SK-N-SH (cell line): ENCODE measurements at regions not wholly inside any gene's neighbourhood (a gene's known extent, or its start where the extent isn't known, plus 50 kb on each side); places are given as distances from the start of the nearest gene placed in this dataset.

Source experiments
- CTCF ChIA-PET: fragments of 300-600, 350-600 bp; formaldehyde crosslinking; extraction: SDS; loops from one replicate; lab custom pipeline; 2021; lab: Yijun Ruan, JAX
- POLR2A ChIA-PET: fragments of 350-600 bp; sonication (Branson Sonifier 250); formaldehyde crosslinking; extraction: SDS; loops from one replicate; lab custom pipeline; 2020; ENCODE audit warnings: antibody characterized with exemption, inconsistent platforms; lab: Yijun Ruan, JAX
- DNase-seq: peaks from one replicate; pipeline ENCODE4 v3.0.0; 2012
- H2AFZ ChIP-seq: fragments of 200-600 bp; sonication (generic); 2 replicates; pipeline ENCODE4 v1.8.1; 2016; ENCODE audit warnings: antibody characterized with exemption, mild to moderate bottlenecking, low read depth
- H3F3A ChIP-seq: fragments of 200-600 bp; sonication (generic); replicated peaks from 2 replicates; pipeline ENCODE3; 2016; ENCODE audit warnings: antibody characterized with exemption, mild to moderate bottlenecking; ENCODE audit not compliant: insufficient read depth
- H3K27ac ChIP-seq, 2 experiments: fragments of 200-500 bp in 1 of 2; fragments of 200-600 bp in 1 of 2; sonication (Bioruptor generic) in 1 of 2; sonication (generic), shearing (Covaris generic) in 1 of 2; 2 replicates each; pipeline versions ENCODE4 v1.5.1 to v1.6.1; 2014 to 2016; ENCODE audit warnings: low read depth in 2 of 2, inconsistent platforms in 1 of 2, low read length in 1 of 2, mild to moderate bottlenecking in 1 of 2, mixed read lengths in 1 of 2
- H3K27me3 ChIP-seq: fragments of 200-600 bp; sonication (generic), shearing (Covaris generic); 2 replicates; pipeline ENCODE4 v1.6.1; 2016; ENCODE audit warnings: mixed run types; ENCODE audit not compliant: insufficient read depth
- H3K36me3 ChIP-seq, 2 experiments: fragments of 200-500 bp in 1 of 2; fragments of 200-600 bp in 1 of 2; sonication (Bioruptor generic) in 1 of 2; sonication (generic) in 1 of 2; replicated peaks in 1 of 2; 2 replicates each; pipeline versions ENCODE3 to v1.5.1; 2014 to 2016; ENCODE audit warnings: low read length in 1 of 2, mild to moderate bottlenecking in 1 of 2; ENCODE audit not compliant: insufficient read depth in 2 of 2, control insufficient read depth in 1 of 2
- H3K4me1 ChIP-seq, 2 experiments: fragments of 200-500 bp in 1 of 2; fragments of 200-600 bp in 1 of 2; sonication (Bioruptor generic) in 1 of 2; sonication (generic), shearing (Covaris generic) in 1 of 2; 2 replicates each; pipeline versions ENCODE4 v1.5.1 to v1.6.1; 2014 to 2016; ENCODE audit warnings: low read depth in 1 of 2, low read length in 1 of 2, mixed run types in 1 of 2; ENCODE audit not compliant: insufficient read depth in 2 of 2, control insufficient read depth in 1 of 2
- H3K4me2 ChIP-seq: fragments of 200-600 bp; sonication (generic), shearing (Covaris generic); 2 replicates; pipeline ENCODE4 v1.6.1; 2017; ENCODE audit warnings: mixed run types
- H3K4me3 ChIP-seq, 2 experiments: fragments of 200-500 bp in 1 of 2; fragments of 200-600 bp in 1 of 2; sonication (Bioruptor generic) in 1 of 2; sonication (generic), shearing (Covaris generic) in 1 of 2; 2 replicates each; pipeline versions ENCODE4 v1.5.1 to v1.8.1; 2014 to 2016; ENCODE audit warnings: low read depth in 2 of 2, inconsistent platforms in 1 of 2, low read length in 1 of 2, mild to moderate bottlenecking in 1 of 2, mixed read lengths in 1 of 2, moderate library complexity in 1 of 2
- H3K79me2 ChIP-seq: fragments of 200-600 bp; sonication (generic); 2 replicates; pipeline ENCODE4 v1.8.1; 2017; ENCODE audit warnings: mild to moderate bottlenecking; ENCODE audit not compliant: insufficient read depth
- H3K9ac ChIP-seq: fragments of 200-600 bp; sonication (generic); 2 replicates; pipeline ENCODE4 v1.6.1; 2017; ENCODE audit warnings: mixed run types
- H3K9me2 ChIP-seq: fragments of 200-600 bp; sonication (generic); 2 replicates; pipeline ENCODE4 v1.6.1; 2017; ENCODE audit warnings: mixed run types
- H3K9me3 ChIP-seq: fragments of 200-600 bp; sonication (generic); 2 replicates; pipeline ENCODE4 v1.6.1; 2017; ENCODE audit warnings: mixed run types, mild to moderate bottlenecking, moderate library complexity
- H4K20me1 ChIP-seq: fragments of 200-600 bp; sonication (generic); 2 replicates; pipeline ENCODE4 v1.6.1; 2017; ENCODE audit warnings: mild to moderate bottlenecking, mixed run types; ENCODE audit not compliant: insufficient read depth
- CHD2 ChIP-seq: fragments of 150-350 bp; IDR thresholded peaks from 2 replicates; pipeline ENCODE4 v1.6.1; 2018; ENCODE audit warnings: low read length; ENCODE audit not compliant: partially characterized antibody
- ELF1 ChIP-seq: IDR thresholded peaks from 2 replicates; pipeline ENCODE4 v1.4.0; 2012
- EZH2phosphoT487 ChIP-seq: fragments of 200-600 bp; sonication (generic); IDR thresholded peaks from 2 replicates; pipeline ENCODE4 v1.6.1; 2017; ENCODE audit warnings: low read depth, mixed run types, mild to moderate bottlenecking, antibody characterized with exemption, moderate library complexity, borderline replicate concordance
- FOXJ3 ChIP-seq: sonication (generic); formaldehyde crosslinking; IDR thresholded peaks from 2 replicates; pipeline ENCODE4 v1.5.1; 2020; ENCODE audit warnings: mild to moderate bottlenecking, missing genetic modification reagents
- GABPA ChIP-seq: IDR thresholded peaks from 2 replicates; pipeline ENCODE4 v1.4.0; 2012; ENCODE audit warnings: low read depth, mild to moderate bottlenecking
- JUND ChIP-seq: IDR thresholded peaks from 2 replicates; pipeline ENCODE4 v1.4.0; 2012
- MXI1 ChIP-seq: IDR thresholded peaks from 2 replicates; pipeline ENCODE4 v1.6.1; 2012; ENCODE audit warnings: mild to moderate bottlenecking, low read depth, low read length, improper control_type of control experiment
- NFIC ChIP-seq: IDR thresholded peaks from 2 replicates; pipeline ENCODE4 v1.4.0; 2012; ENCODE audit warnings: borderline replicate concordance
- NRF1 ChIP-seq: IDR thresholded peaks from 2 replicates; pipeline ENCODE4 v1.6.1; 2012; ENCODE audit warnings: low read depth, mild to moderate bottlenecking, low read length
- PBX3 ChIP-seq: IDR thresholded peaks from 2 replicates; pipeline ENCODE4; 2012
- RCOR1 ChIP-seq: fragments of 150-350 bp; IDR thresholded peaks from 2 replicates; pipeline ENCODE4 v1.6.1; 2017; ENCODE audit warnings: antibody characterized with exemption, low read length
- RFX5 ChIP-seq: IDR thresholded peaks from 2 replicates; pipeline ENCODE4 v1.6.1; 2012; ENCODE audit warnings: mild to moderate bottlenecking, improper control_type of control experiment, low read length
- TCF12 ChIP-seq: IDR thresholded peaks from 2 replicates; pipeline ENCODE4 v1.4.0; 2012
- TEAD4 ChIP-seq: IDR thresholded peaks from 2 replicates; pipeline ENCODE4 v1.4.0; 2012; ENCODE audit warnings: mild to moderate bottlenecking, borderline replicate concordance; ENCODE audit not compliant: insufficient read depth
- USF1 ChIP-seq: IDR thresholded peaks from 2 replicates; pipeline ENCODE4 v1.4.0; 2012; ENCODE audit warnings: low read depth, borderline replicate concordance
- WGBS: methylation state at CpG from one replicate; pipeline ENCODE4 v1.1.6; 2017; ENCODE audit warnings: low lambda C conversion rate; 5-methylcytosine and 5-hydroxymethylcytosine counted together

- Histone ChIP-seq H3K4me2 (no peak overlapping the region), H3K9me2 (no peaks in the 10 kb centered on the region), H4K20me1 (no peaks in the 10 kb centered on the region), H3K9me3 (no peaks in the 10 kb centered on the region), H3K79me2 (no peaks in the 10 kb centered on the region), H3F3A (no peaks in the 10 kb centered on the region), H2AFZ (no peak overlapping the region), H3K27ac (no peak overlapping the region), H3K36me3 (no peaks in the 10 kb centered on the region), H3K4me1 (peaks cover 0 to 4% of the 10 kb centered on the region in 2 experiments; a peak in 1 of 4 replicates), H3K27me3 (no peaks in the 10 kb centered on the region), H3K9ac (no peak overlapping the region), H3K4me3 (no peak overlapping the region)
- DNase-seq: no peak
- no peak for TF ChIP-seq RCOR1
- no peak for TF ChIP-seq CHD2
- TF ChIP-seq RFX5: no peak
- no peak for TF ChIP-seq GABPA
- no peak for TF ChIP-seq FOXJ3 (CRISPR knock-in tag)
- no peak for TF ChIP-seq TEAD4
- TF ChIP-seq EZH2phosphoT487: no peak
- no peak for TF ChIP-seq NFIC
- no peak for TF ChIP-seq MXI1
- TF ChIP-seq TCF12: no peak
- WGBS: 81% methylated on average over 1 of the region's 1 CpG
- POLR2A ChIA-PET: no interaction called here
- CTCF ChIA-PET: interaction anchor here (1.2 kb wide), 1 partner anchor 8 kb away, joined by 3 read pairs; no protein-coding TSS in a partner anchor
These were observed 504.9 kb downstream of the RAPGEF2 start for GRCh38 chr4:159607809-159608208.

GRCh38 chr4:159608436-159608835 is 505.6 kb downstream of the RAPGEF2 start:
- 51% methylated on average over 4 of the region's 4 CpGs for WGBS

More at GRCh38 chr4:159608436-159608835, 505.6 kb downstream of the RAPGEF2 start:
- no peak overlapping the region for H3K4me3 ChIP-seq
- TF ChIP-seq NRF1 (no peak), RCOR1 (no peak), ELF1 (no peak), JUND (no peak), PBX3 (no peak), USF1 (no peak)
- H3F3A ChIP-seq: no peaks in the 10 kb centered on the region
- no peaks in the 10 kb centered on the region for H3K9me3 ChIP-seq
- H3K4me1 ChIP-seq: peaks cover 0 to 4% of the 10 kb centered on the region in 2 experiments; a peak in 1 of 4 replicates
- ChIA-PET CTCF (interaction anchor here (1.2 kb wide), 1 partner anchor 9 kb away, joined by 3 read pairs; no protein-coding TSS in a partner anchor), POLR2A (no interaction called here)
- DNase-seq: no peak
- no peak overlapping the region for H3K27ac ChIP-seq
- H3K79me2 ChIP-seq: no peaks in the 10 kb centered on the region
- no peaks in the 10 kb centered on the region for H3K9me2 ChIP-seq
- H4K20me1 ChIP-seq: no peaks in the 10 kb centered on the region
- no peak overlapping the region for H3K4me2 ChIP-seq
- H3K9ac ChIP-seq: no peak overlapping the region
- no peaks in the 10 kb centered on the region for H3K36me3 ChIP-seq
- H3K27me3 ChIP-seq: no peaks in the 10 kb centered on the region
- no peak overlapping the region for H2AFZ ChIP-seq
